Astrocyte of the hippocampus (primary cell): ENCODE measurements at regions not wholly inside any gene's neighbourhood (a gene's known extent, or its start where the extent isn't known, plus 50 kb on each side); places are given as distances from the start of the nearest gene placed in this dataset.

ENCODE experiments used
- DNase-seq: peaks from one replicate; pipeline ENCODE4 v3.0.0; 2011; ENCODE audit warnings: low read depth, low spot score

GRCh38 chr17:34874478-34874877, 86.8 kb downstream of the CCT6B start:
- DNase-seq, result no peak

GRCh38 chr17:34872640-34873039, 88.6 kb downstream of the CCT6B start:
- no peak for DNase-seq

- DNase-seq, result no peak
Measured at GRCh38 chr17:34869641-34870040, 91.6 kb downstream of the CCT6B start.

GRCh38 chr17:34865716-34866115, 95.5 kb downstream of the CCT6B start:
- DNase-seq, result no peak

GRCh38 chr17:34862384-34862783, 98.9 kb downstream of the CCT6B start:
- DNase-seq, result no peak

- no peak for DNase-seq
Measured at GRCh38 chr17:34861864-34862263, 99.4 kb downstream of the CCT6B start.

- no peak for DNase-seq
Measured at GRCh38 chr17:34859652-34860051, 101.6 kb downstream of the CCT6B start.

- DNase-seq, result no peak
Measured at GRCh38 chr17:34858591-34859565, 102.4 kb downstream of the CCT6B start.

- no peak for DNase-seq
Measured at GRCh38 chr17:34853924-34854323, 107.3 kb downstream of the CCT6B start.

- no peak for DNase-seq
Measured at GRCh38 chr17:34852614-34853013, 108.6 kb downstream of the CCT6B start.

GRCh38 chr17:34851961-34852540, 109.2 kb downstream of the CCT6B start:
- no peak for DNase-seq

GRCh38 chr17:34850964-34851363, 110.3 kb downstream of the CCT6B start:
- no peak for DNase-seq

- DNase-seq, result no peak
Measured at GRCh38 chr17:34850023-34850422, 111.2 kb downstream of the CCT6B start.

- no peak for DNase-seq
Measured at GRCh38 chr17:34847938-34848337, 113.3 kb downstream of the CCT6B start.

GRCh38 chr17:34845296-34845695, 116.0 kb downstream of the CCT6B start:
- DNase-seq, result no peak

GRCh38 chr17:34843682-34844081, 117.6 kb downstream of the CCT6B start:
- no peak for DNase-seq

GRCh38 chr17:34842235-34842634, 119.0 kb downstream of the CCT6B start:
- DNase-seq, result no peak

GRCh38 chr17:34841467-34841866, 119.8 kb downstream of the CCT6B start:
- DNase-seq, result no peak

- DNase-seq, result no peak
Measured at GRCh38 chr17:34840750-34841149, 120.5 kb downstream of the CCT6B start.

GRCh38 chr17:34837876-34838478, 123.3 kb downstream of the CCT6B start:
- DNase-seq, result no peak

- DNase-seq, result no peak
Measured at GRCh38 chr17:34832376-34832775, 128.9 kb downstream of the CCT6B start.

GRCh38 chr17:34827008-34827407, 134.3 kb downstream of the CCT6B start:
- DNase-seq, result no peak

GRCh38 chr17:34826332-34826731, 134.9 kb downstream of the CCT6B start:
- DNase-seq, result no peak
